Thyroid gland (tissue), 4 donors: ENCODE measurements at regions not wholly inside any gene's neighbourhood (a gene's known extent, or its start where the extent isn't known, plus 50 kb on each side); places are given as distances from the start of the nearest gene placed in this dataset.

Source experiments
- DNase-seq, 2 donors: peaks; one replicate each; pipeline ENCODE4 v3.0.0-alpha.2; 2019
- H3K27ac ChIP-seq, 3 donors: fragments of 200-600 bp; sonication (generic); 1 replicate in 2 of 3; 2 replicates in 1 of 3; pipeline ENCODE4 v1.5.1; 2016 to 2019; ENCODE audit warnings: mild to moderate bottlenecking in 1 of 3, moderate library complexity in 1 of 3
- H3K27me3 ChIP-seq: fragments of 200-600 bp; sonication (generic); one replicate; pipeline ENCODE4 v1.5.1; 2019
- H3K36me3 ChIP-seq, 2 donors: fragments of 200-600 bp; sonication (generic); one replicate each; pipeline ENCODE4 v1.5.1; 2016 to 2019
- H3K4me1 ChIP-seq, 2 donors: fragments of 200-600 bp; sonication (generic); one replicate each; pipeline ENCODE4 v1.5.1; 2017 to 2019
- H3K4me3 ChIP-seq, 3 donors: fragments of 200-600 bp; sonication (generic); replicated peaks in 1 of 3; 1 replicate in 2 of 3; 2 replicates in 1 of 3; pipeline ENCODE4 v1.5.1; 2016; ENCODE audit warnings: mild to moderate bottlenecking in 1 of 3
- H3K9me3 ChIP-seq: fragments of 200-600 bp; sonication (generic); one replicate; pipeline ENCODE4 v1.5.1; 2017
- POLR2A ChIP-seq, 2 donors: fragments of 450-650 bp; IDR thresholded peaks; one replicate each; pipeline ENCODE4 v1.6.1; 2017; ENCODE audit warnings: antibody characterized with exemption in 2 of 2, mild to moderate bottlenecking in 2 of 2, moderate library complexity in 1 of 2
- WGBS, 2 donors: methylation state at CpG; one replicate each; pipeline ENCODE4 v1.1.5; 2017; 5-methylcytosine and 5-hydroxymethylcytosine counted together
- intact Hi-C: fragments of 100-400 bp; cut with DNase I; formaldehyde crosslinking; loops from one replicate; pipeline ENCODE4 v1.15.1; 2023
- TF ChIP-seq, protein P1 (sequence below), 6 experiments: fragments of 200-600 bp in 3 of 6; fragments of 450-650 bp in 3 of 6; sonication (generic) in 3 of 6; IDR thresholded peaks; one replicate each; pipeline ENCODE4 v1.5.1; 2016 to 2019; ENCODE audit warnings: antibody characterized with exemption in 6 of 6, mild to moderate bottlenecking in 2 of 6, inconsistent platforms in 1 of 6, moderate library complexity in 1 of 6

- Histone ChIP-seq H3K27ac (no peak overlapping the region), H3K36me3 (no peaks in the 10 kb centered on the region), H3K4me3 (no peak overlapping the region), H3K27me3 (no peaks in the 10 kb centered on the region), H3K4me1 (no peaks in the 10 kb centered on the region), H3K9me3 (no peaks in the 10 kb centered on the region)
- intact Hi-C loops, result no loop called here
- TF ChIP-seq POLR2A (IDR thresholded peaks at IDR 0.05), result no peak
- TF ChIP-seq, protein P1, sequence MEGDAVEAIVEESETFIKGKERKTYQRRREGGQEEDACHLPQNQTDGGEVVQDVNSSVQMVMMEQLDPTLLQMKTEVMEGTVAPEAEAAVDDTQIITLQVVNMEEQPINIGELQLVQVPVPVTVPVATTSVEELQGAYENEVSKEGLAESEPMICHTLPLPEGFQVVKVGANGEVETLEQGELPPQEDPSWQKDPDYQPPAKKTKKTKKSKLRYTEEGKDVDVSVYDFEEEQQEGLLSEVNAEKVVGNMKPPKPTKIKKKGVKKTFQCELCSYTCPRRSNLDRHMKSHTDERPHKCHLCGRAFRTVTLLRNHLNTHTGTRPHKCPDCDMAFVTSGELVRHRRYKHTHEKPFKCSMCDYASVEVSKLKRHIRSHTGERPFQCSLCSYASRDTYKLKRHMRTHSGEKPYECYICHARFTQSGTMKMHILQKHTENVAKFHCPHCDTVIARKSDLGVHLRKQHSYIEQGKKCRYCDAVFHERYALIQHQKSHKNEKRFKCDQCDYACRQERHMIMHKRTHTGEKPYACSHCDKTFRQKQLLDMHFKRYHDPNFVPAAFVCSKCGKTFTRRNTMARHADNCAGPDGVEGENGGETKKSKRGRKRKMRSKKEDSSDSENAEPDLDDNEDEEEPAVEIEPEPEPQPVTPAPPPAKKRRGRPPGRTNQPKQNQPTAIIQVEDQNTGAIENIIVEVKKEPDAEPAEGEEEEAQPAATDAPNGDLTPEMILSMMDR (IDR thresholded peaks at IDR 0.05), result no peak
- DNase-seq, result no peak
Observed at GRCh38 chr12:24200010-24200409, 250.5 kb upstream of the SOX5 start.

DNA sequence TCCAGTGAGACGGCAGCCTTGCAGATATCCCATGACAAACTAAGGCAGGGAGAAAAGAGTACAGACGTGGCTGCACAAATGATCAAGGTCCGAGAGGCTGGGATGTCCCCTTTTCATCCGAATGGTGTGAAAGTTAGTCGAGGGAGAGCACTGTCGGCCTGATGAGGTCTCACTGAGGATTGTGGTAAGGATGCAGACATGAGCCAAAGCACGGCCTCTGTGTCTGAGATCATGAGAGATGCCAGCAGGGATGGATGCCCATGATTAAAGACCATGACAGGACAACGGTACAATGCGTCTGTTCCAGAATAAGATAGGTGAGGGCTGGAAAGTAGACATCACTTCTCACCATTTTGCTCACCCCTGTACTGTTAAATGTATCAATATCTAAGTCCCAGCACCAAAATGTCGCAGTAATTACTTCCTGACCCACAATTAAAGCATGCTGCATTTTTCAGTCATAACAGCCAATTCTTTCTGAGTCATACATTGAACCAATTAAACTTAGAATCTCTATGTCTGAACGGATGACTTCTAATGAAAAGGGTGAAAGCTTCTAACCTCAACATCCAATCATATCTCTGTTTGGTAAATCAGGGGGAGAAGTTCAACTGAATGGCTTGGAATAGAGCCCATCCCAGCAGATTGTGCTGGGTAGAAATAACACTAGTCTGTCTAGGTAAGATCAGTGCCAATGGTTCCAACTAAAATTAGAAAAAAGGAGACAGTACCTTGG lies 249.6 kb upstream of the SOX5 start:
- no peak for DNase-seq
- Histone ChIP-seq H3K4me3 (no peak overlapping the region), H3K4me1 (no peaks in the 10 kb centered on the region), H3K27ac (no peak overlapping the region), H3K27me3 (no peaks in the 10 kb centered on the region), H3K36me3 (no peaks in the 10 kb centered on the region), H3K9me3 (no peaks in the 10 kb centered on the region)
- intact Hi-C loops, result no loop called here
- TF ChIP-seq, protein P1 (IDR thresholded peaks at IDR 0.05), result no peak
- no peak for TF ChIP-seq POLR2A (IDR thresholded peaks at IDR 0.05)
- 82 to 91% methylated on average over 11 of the region's 11 CpGs for WGBS, 2 donors

GRCh38 chr12:24198070-24198469 lies 248.6 kb upstream of the SOX5 start:
- Histone ChIP-seq H3K27me3 (no peaks in the 10 kb centered on the region), H3K27ac (no peak overlapping the region), H3K4me1 (no peaks in the 10 kb centered on the region), H3K9me3 (no peaks in the 10 kb centered on the region), H3K4me3 (no peak overlapping the region), H3K36me3 (no peaks in the 10 kb centered on the region)
- no peak for TF ChIP-seq POLR2A (IDR thresholded peaks at IDR 0.05)
- TF ChIP-seq, protein P1 (IDR thresholded peaks at IDR 0.05), result no peak
- 81 to 88% methylated on average over 3 of the region's 3 CpGs for WGBS, 2 donors
- intact Hi-C loops, result no loop called here
- DNase-seq, result no peak

GRCh38 chr12:24197532-24197931 lies 248.1 kb upstream of the SOX5 start:
- intact Hi-C loops, result no loop called here

DNA sequence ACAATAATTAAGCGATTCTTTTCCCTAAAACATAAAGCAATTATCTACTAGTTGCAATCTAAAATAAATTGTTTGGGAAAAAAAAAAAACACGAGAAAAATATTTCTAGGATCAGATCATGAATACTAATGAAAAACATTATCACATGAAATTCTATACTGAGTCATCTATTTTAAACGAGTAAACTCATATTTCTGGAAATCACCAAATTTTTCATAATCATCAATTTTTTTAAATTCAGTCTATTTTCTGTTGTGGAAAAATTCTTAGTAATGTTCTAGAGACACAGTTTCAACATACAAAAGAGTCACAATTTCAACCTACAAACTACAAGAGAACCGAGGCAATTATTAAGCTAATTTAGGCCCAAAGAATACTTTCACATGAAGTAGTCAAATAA lies 245.6 kb upstream of the SOX5 start:
- Histone ChIP-seq H3K4me1 (no peaks in the 10 kb centered on the region), H3K27ac (no peak overlapping the region), H3K36me3 (no peaks in the 10 kb centered on the region), H3K27me3 (no peaks in the 10 kb centered on the region), H3K4me3 (no peak overlapping the region), H3K9me3 (no peaks in the 10 kb centered on the region)
- TF ChIP-seq, protein P1 (IDR thresholded peaks at IDR 0.05), result no peak
- no peak for TF ChIP-seq POLR2A (IDR thresholded peaks at IDR 0.05)
- intact Hi-C loops, result no loop called here
- DNase-seq, result no peak
- 94% methylated on average over 4 of the region's 4 CpGs for WGBS, 2 donors

More at GRCh38 chr12:24197532-24197931, 248.1 kb upstream of the SOX5 start:
- TF ChIP-seq, protein P1 (IDR thresholded peaks at IDR 0.05), result no peak
- TF ChIP-seq POLR2A (IDR thresholded peaks at IDR 0.05), result no peak
- no peak for DNase-seq
- no peaks in the 10 kb centered on the region for H3K9me3 ChIP-seq
- H3K36me3 ChIP-seq, result no peaks in the 10 kb centered on the region
- 79 to 84% methylated on average over 4 to 5 of the region's 5 CpGs for WGBS, 2 donors
- H3K27me3 ChIP-seq, result no peaks in the 10 kb centered on the region
- H3K27ac ChIP-seq, result no peak overlapping the region
- no peak overlapping the region for H3K4me3 ChIP-seq
- H3K4me1 ChIP-seq, result no peaks in the 10 kb centered on the region
